ENCODE measurements at regions not wholly inside any gene's neighbourhood (a gene's known extent, or its start where the extent isn't known, plus 50 kb on each side); places are given as distances from the start of the nearest gene placed in this dataset.

DNA sequence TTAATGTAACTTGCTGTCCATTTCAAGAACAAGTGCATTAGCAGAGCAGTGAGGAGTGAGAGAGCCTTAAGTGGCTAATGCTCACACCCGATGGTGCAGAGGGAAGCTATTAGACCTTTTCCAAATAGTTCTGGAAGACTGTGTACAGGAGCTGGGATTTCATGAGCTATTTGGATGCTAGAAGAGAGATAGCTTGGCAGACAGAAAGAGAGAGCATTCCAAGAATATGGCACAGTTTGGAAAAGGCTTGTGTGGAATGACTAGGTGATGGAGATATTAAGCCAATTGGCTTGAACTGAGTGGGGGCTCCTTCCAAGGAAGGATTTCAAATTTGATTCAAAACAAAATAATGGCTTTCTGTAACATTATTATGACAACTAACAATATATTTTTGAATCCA is 1097.2 kb upstream of the TENM3 start:
- TF ChIP-seq POLR2A (IDR thresholded peaks at IDR 0.05) = no peak
- TF ChIP-seq, protein P1, sequence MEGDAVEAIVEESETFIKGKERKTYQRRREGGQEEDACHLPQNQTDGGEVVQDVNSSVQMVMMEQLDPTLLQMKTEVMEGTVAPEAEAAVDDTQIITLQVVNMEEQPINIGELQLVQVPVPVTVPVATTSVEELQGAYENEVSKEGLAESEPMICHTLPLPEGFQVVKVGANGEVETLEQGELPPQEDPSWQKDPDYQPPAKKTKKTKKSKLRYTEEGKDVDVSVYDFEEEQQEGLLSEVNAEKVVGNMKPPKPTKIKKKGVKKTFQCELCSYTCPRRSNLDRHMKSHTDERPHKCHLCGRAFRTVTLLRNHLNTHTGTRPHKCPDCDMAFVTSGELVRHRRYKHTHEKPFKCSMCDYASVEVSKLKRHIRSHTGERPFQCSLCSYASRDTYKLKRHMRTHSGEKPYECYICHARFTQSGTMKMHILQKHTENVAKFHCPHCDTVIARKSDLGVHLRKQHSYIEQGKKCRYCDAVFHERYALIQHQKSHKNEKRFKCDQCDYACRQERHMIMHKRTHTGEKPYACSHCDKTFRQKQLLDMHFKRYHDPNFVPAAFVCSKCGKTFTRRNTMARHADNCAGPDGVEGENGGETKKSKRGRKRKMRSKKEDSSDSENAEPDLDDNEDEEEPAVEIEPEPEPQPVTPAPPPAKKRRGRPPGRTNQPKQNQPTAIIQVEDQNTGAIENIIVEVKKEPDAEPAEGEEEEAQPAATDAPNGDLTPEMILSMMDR (IDR thresholded peaks at IDR 0.05 in 8 of 11, conservative IDR thresholded peaks at IDR 0.05 in 3 of 11) = no peak
